Stimulated activated CD8-positive, alpha-beta memory T cell treated with anti-CD3 and anti-CD28 coated beads, Interleukin-15, amount 100 ng/mL, for 48 hours (primary cell): ENCODE measurements at regions not wholly inside any gene's neighbourhood (a gene's known extent, or its start where the extent isn't known, plus 50 kb on each side); places are given as distances from the start of the nearest gene placed in this dataset.
"Not testable (repeated sequence)": the region's sequence is repeated elsewhere in the genome, so short reads cannot be mapped to it uniquely, and the experiment has no call there.

ENCODE experiments used
- DNase-seq, 2 donors: peaks; one replicate each; pipeline ENCODE4 v3.0.0-alpha.2; 2020; ENCODE audit warnings: low read depth in 2 of 2

DNA sequence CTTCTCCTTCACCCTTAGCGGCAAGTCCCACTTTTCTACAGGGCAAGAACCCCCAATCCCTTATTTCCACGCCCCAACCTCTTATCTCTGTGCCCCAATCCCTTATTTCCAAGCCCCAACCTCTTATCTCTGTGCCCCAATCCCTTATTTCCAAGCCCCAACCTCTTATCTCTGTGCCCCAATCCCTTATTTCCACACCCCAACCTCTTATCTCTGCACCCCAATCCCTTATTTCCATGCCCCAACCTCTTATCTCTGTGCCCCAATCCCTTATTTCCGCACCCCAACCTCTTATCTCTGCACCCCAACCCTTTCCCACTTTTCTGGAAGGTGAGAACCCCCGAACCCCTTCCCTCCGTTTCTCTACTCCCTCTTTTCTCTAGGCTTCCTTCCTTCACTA, 116.1 kb upstream of the GJE1 start:
- not testable (repeated sequence) for DNase-seq

DNA sequence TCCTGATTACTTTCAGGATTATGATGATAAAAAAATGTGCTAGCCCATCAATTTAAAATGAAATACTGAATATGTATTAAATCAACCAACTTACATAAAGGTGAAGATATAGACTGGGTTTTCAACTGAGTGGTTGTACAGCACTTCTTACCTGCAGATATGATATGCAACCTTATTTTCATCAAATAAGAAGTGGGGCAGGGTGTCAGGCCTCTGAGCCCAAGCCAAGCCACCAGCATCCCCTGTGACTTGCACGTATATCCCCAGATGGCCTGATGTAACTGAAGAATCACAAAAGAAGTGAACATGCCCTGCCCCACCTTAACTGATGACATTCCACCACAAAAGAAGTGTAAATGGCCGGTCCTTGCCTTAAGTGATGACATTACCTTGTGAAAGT, 117.3 kb upstream of the GJE1 start:
- not testable (repeated sequence) for DNase-seq

DNA sequence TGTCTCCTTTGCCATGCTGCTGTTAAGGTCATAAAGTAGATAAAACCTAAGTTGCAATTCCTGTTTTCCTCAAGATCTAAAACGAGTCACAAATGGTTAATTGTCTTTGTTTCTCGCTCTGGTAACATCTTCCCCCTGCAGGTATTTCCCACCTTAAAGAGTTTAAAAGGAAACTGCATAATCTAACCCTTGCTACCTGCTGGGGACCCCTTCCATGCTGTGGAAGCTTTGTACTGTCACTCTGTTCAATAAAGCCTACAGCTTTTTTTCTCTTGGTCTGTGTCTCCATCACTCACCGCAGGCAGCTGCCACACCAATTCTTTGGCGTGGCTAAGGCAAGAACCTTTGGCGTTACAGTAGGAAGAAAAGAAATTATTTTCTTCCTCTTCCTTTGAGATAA, 117.7 kb upstream of the GJE1 start:
- no peak for DNase-seq

DNA sequence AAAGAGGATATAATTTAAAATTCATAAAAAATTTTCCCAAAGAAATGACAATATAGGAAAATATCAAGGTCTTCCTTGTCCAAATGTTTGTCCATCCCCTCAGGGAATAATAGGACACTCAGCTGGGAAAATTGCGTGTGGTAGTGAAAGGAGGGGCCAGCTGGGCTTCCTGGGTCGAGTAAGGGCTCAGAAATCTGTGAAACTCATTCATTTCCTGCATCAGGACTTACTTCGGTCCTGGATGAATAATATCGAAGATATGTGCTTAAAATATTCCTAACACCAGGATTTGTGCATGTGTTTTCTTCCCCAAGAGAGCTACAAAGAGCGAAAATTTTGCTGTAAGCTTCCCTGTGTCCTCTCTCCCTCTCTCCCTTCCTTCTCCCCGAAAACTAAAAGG, 118.2 kb upstream of the GJE1 start:
- DNase-seq, result no peak

DNA sequence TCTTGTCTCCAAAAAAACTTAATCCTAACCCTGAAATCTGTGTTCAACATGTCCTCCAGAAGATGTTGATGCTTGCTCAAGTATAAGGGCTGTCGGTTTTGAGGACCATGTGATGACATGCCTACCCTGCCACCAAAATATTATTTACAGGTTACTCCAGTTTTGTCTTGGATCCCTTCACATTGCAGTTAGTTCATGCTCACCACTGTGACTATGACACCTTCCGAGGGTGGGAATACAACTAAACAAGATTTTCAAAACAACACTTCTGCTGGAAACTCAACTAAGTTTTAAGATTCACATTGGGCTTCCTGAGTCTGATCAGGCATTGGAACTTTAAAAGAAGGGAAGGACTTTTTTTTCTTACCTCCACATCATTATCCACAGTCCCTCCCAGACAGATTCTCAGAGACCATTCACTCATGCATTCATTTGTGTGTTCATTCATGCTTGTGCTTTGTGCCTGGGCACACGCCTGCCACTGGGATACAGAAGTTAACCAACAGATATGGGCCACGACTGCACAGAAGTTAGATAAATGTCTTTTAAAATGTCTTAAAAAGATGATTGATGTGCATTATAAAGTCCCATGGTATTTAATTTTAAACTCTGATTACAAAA, 118.7 kb upstream of the GJE1 start:
- no peak for DNase-seq

DNA sequence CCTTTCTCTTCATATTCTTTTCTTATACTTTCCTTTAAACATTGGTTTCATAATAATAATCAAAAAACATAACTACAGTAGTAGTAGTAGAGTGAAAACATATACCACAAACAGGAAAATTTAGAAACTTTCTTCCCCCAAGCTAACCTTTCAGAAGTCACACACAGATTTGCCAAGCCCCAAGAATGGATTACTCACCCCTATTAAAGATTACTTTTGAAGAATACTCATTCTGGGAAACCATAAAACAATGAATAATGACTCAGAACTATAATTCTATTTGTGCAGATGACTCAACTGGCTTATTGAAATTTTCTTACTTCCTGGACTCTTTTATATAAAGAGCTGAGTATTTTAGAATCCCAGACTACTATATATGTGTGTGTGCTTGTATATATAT, 119.4 kb upstream of the GJE1 start:
- DNase-seq, result no peak

DNA sequence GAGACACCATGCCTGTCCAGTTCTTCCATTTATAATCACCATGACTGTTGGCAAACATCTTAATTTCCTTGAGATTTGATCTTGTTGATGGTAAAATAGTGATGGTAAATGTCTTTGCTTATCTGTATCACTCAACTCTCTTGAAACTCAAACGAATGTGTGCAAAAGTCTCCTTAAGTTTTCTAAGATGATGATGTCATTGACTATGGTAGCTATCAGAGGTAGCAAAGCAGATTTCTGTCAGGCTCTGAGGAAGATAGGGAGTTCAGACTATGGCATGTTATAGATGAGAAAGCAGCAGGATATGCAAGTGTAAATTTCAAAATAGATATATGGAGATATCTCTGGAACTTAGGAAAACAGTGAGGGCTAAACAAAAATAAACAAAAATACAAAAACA, 121.0 kb upstream of the GJE1 start:
- DNase-seq, result no peak

DNA sequence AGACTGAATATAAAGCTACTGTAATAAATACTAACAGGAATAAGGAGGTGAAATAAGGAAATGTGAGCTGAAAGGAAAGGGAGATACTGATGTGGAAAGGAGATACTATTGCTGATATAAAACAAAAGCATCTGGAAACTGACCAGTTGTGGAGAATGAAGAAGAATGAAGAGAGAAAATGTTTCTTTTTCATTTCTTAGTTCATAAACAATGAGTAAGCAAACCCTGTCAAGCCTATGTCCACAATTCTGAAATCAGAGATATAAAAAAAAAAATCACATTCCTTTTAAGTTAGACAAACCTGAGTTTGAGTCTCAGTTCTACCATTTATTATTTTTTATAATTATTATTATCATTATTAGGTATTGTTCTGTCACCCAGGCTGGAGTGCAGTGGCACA, 121.6 kb upstream of the GJE1 start:
- no peak for DNase-seq

DNA sequence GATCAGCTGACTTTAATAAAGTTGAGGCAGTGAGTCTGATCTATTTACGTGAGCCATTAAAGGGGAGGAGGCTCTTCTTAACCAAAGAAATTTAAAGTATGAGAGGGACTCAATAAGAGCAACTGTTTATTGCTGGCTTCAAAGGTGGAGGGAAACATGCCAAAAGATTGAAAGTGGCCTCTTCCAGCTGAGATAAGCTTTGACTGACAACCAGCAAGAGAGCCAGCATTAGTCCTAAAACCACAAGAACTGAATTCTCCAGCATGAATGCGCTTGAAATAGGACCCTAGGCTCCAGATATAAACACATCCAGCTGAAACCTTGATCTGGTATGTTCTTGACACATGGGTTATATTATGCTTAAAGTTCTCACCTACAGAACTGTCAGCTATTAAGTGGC, 123.1 kb upstream of the GJE1 start:
- no peak for DNase-seq

DNA sequence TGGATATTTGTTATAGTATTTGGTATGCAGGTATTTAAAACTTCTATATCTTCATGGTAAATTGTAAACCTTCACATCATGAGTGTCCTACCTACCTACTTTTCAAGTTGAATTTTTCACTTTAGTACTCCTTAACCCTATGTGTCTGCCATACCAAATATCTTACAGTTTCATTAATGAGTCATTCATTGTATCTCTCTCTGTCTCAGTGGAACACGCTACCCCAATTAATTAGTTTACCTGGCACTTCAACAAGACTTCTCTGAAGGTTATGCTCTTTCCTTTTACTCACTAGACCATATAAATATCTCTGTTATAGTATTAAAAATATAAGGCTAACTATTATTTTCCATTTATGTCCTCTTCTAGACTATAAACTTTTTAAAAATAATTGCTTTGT, 123.9 kb upstream of the GJE1 start:
- DNase-seq, result no peak

DNA sequence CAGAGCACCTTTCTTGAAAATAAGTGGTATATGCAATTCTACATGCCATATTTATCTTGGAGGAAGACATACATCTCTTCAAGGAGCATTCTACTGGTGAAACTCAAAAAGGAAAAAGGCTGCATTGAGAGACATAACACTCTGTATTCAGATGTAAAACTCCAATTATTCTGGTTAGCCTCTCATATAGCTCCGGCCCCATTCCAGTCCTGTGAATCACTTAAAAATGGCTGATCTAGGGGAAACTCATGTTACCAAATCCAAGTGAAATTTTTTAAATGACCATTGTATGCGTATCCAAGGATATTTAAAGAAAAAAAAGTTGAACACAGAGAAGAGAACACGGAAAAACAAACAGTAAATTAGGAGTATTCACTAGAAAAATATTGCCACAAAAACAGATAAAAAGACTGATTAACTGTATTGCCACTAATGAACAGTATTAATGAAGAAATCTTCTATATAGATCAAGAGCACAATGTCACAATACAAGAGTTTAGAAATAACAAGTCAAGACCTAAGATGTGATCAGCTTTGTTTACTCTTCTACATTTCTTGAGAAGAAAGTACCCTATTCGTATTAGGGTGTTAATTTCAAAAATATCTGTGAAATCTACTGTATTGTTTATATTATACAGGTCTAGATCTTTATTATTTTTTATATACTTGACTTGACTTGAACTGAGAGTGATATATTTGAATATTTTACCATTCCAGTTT, 124.5 kb upstream of the GJE1 start:
- DNase-seq, result no peak

DNA sequence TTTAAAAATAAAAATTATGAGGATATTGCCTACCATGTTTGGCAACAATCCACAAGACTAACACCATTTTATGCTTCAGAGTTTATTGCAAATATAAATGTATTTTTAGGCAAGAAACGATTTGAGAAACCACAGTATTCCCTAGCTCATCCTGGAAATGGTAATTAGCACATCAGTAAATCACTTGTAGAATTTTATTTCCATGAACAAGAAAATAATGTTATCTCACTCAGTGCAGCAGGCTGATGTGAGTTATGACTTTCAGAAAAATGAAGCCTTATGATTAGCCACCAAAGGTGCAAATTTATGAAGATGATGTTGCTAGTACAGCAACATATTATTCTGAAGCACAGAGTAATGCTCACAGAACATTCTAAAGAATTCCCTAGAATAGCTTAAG, 127.7 kb upstream of the GJE1 start:
- DNase-seq, result no peak

DNA sequence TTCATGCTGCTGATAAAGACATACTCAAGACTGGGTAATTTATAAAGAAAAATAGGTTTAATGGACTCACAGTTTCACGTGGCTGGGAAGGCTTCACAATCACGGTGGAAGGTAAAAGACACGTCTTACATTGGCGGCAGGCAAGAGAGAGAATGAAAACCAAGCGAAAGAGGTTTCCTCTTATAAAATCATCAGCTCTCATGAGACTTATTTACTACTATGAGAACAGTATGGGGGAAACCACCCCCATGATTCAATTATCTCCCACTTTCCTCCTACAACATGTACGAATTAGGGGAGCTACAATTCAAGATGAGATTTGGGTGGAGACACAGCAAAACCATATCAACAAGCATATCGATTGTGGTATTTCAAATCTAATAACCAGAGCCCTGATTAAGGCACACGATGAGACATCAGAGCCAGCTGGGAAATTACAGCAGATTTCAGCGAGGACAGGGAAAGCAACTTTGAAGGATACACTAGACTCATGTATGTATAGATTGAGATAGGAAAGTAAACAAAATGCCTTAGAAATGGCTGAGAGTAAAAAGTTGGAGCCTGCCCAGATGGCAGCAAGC, 129.8 kb upstream of the GJE1 start:
- DNase-seq, result no peak

DNA sequence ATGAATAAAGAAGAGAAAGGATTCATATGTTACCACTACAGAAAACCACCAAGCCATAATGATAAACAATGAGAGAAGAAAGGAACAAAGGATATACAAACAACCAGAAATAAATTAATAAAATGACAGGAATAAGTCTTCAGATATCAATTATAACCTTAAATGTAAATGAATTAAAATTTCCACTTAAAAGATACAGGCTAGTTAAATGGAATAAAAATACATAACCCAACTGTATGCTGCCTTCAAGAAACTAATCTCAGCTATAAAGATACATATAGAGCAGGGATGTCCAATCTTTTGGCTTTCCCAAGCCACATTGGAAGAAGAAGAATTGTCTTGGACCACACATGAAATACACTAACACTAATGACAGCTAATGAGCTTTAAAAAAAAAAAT, 135.9 kb upstream of the GJE1 start:
- DNase-seq, result no peak

DNA sequence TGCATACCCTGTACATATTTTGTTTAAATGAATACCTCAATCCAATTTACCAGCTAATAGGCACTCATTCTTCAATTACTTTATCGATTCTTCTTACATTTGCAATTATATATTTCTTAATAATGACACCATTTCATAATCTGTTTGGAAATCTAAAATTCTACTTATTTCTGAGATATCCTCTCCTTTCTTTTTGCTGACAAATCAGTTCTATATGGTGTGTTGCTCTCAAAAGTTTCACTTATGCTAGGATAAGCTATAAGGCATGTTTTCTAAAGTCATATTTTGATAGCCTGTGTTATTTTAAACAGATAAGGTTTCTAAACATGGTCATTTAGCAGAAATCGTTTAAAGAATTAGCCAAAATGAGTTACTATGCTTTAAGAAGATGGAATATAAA, 140.6 kb upstream of the GJE1 start:
- DNase-seq, result no peak

DNA sequence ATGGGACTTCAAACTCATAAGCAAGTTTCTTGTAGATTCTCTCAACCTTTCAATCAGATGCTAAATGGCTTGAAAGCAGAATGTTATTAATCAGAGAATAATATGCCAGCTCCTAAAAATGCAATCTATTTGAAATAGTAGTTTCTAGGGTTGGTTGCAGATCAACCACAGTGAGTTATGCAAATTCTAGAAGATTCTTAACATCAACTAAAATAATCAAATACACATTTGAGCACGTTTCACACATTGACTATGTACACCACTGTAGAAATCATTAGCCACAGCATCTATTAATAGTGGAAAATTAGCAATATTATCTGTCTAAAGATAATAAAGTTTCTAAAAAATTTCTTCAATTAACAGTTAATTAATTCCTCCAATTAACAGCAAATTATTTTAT, 141.9 kb upstream of the GJE1 start:
- DNase-seq, result no peak

DNA sequence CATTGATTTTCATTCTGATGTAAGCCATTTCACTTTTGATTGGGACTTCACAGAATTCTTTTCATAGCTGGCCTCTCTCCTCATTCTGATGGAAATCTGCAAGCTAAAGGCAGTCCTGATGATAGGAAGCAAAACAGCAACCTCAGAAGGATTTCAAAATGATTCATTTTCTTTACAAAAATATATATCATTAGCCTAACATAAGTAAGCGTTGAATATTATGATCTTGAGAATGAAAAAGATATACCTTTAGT, 143.1 kb upstream of the GJE1 start:
- no peak for DNase-seq

DNA sequence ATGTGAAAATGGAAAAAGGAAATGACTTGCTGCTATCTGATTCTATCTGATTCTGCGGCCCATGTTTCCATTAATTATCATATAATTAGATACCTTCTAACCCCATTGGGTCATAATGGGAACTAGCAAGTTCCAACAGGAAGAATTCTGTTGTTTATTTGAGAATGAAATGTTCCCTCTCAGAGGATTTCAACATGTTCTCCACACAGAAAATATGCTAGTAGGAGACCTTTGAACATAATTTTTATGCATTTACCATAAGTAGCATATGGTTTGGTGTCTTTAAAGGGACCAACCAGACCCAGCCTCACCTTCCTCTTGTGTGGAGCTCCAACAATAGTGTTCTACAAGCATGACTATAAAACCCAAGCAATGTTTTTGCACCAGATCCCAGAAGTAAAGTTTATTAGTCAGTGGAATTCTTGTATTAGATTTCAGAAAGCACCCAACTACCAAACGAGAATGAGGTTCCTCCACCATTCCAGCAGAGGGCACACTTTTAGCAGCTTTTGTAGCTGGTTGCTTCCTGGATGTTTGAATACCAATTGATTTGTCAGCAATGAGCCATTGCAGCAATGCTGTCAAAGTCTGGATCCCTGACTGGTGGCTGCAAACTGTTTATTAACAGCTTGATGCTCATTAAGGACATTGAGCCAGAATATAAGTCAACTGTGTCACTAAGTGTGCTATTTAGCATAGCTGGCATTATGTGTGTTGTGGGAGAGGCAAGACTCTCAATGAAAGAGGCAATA, 143.6 kb upstream of the GJE1 start:
- peak in 1 of 2 donors; percentile 16 for DNase-seq

DNA sequence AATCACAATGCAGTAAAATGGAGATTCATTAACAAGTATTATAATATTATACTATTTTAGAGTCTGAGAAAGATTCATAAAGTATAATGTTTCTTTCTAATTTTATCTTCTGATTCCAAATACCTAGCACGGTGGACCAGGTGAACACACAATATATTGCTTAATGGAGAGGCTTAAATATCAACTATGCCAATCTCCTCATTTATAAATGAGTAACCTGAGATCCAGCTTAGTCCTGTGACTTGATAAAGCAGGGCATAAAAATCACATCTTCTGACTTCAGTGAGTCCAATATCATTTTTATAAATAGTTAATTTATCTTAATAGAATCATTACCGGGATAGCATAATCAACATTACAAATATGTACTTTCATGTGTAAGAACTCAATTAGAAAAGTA, 144.4 kb upstream of the GJE1 start:
- DNase-seq, result no peak

DNA sequence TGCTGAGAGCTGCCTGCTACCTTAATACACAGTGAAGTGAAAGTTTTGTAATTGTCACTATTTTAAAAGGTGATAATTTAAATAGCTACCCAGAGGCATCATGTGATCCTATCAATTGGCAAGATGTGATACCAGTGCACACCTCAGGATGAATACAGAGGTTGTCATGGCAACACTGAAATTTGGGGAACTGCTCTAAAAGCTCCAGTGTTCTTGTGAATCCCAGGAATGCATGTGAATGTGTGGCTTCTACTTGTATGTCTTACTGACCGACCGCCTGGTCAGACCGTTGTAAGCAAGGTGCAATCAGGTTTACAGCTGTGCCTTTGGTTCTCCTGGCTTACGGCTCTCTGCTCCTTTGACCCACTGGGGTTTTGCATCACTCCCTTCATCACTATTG, 146.3 kb upstream of the GJE1 start:
- DNase-seq, result no peak

DNA sequence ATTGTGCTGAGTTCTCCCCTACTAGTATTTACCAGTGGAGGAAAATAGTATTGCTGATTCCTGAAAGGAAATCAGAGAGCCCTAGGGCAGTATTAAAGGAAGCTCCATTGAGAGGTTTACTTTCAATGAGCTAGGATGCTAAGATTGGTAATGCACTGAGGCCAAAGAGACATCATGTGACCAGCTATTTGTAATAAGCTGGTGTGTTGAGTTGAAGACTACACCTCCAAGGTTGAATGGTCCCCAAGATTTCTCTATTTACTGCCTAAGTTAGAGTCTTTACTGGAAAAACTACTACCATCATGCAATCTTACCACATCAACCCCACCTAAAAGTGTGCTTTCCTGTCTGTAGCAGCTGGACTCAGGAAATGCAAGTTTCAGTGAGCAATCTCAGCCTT, 151.5 kb upstream of the GJE1 start:
- no peak for DNase-seq

DNA sequence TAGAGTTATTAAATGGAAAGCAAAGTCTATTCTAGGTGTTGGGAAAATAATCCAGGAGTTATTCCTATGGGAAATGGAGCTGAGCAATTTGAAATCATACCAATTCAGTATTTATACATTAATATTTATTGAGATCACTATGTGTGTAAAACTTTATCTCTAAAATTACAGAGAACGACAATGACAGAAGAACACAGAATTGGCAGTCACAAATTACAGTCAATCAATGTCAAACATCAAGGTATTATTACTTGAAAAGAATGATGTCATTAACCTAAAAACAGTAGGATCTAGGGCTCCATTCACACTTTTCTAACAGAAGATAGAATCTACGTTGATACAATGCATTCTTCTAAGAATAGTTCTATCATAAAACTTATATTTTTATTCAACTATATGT, 154.9 kb upstream of the GJE1 start:
- no peak for DNase-seq

DNA sequence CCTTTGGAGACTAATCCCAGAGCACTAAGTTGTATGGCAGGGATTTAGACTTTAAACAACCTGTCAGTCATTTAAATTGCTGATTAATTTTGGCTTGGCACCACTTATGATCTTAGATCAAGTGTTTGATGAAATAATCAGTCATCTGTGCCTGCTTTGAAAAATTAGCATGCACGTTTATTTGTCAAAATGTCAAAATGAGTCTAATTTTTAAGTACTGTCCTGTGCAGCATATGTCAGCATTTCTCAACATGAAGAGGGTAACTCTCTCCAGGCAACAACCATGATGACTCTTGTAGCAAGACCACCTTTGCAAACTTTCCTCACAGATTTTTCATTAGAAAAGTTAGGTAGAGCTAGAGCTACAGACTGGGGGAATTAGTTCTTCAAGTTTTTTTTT, 155.7 kb upstream of the GJE1 start:
- no peak for DNase-seq
